H1 (cell line): ENCODE measurements at regions not wholly inside any gene's neighbourhood (a gene's known extent, or its start where the extent isn't known, plus 50 kb on each side); places are given as distances from the start of the nearest gene placed in this dataset.
"Not testable (repeated sequence)": the region's sequence is repeated elsewhere in the genome, so short reads cannot be mapped to it uniquely, and the experiment has no call there.

Experiments used
- CTCF ChIA-PET: fragments of 300-600 bp; sonication (Branson Sonifier 250); formaldehyde crosslinking; loops from one replicate; lab custom pipeline; 2021; ENCODE audit not compliant: partially characterized antibody; lab: Charles Lee
- POLR2A ChIA-PET: fragments of 300-600 bp; sonication (Branson Sonifier 250); formaldehyde crosslinking; loops from one replicate; lab custom pipeline; 2021; ENCODE audit warnings: inconsistent platforms; ENCODE audit not compliant: partially characterized antibody; lab: Charles Lee
- DNase-seq, 2 experiments: peaks; one replicate each; pipeline versions ENCODE4 v3.0.0 to v3.0.0-alpha.2; 2010 to 2022; ENCODE audit warnings: low spot score in 2 of 2, low read depth in 1 of 2, mixed read lengths in 1 of 2
- FAIRE-seq: peaks from 2 replicates; lab custom pipeline; 2011; peaks lifted over from hg19 to GRCh38; lab: Jason Lieb, UNC
- H2AFZ ChIP-seq: 2 replicates; pipeline ENCODE4 v1.8.1; 2012; ENCODE audit warnings: low read length, inconsistent platforms
- H2AK5ac ChIP-seq: 2 replicates; pipeline ENCODE4 v1.6.1; 2013; ENCODE audit warnings: low read depth, low read length
- H2BK120ac ChIP-seq: replicated peaks from 2 replicates; pipeline ENCODE3; 2013; ENCODE audit warnings: low read depth, low read length, inconsistent platforms
- H2BK12ac ChIP-seq: 2 replicates; pipeline ENCODE4 v1.6.1; 2013; ENCODE audit warnings: low read depth, low read length
- H2BK15ac ChIP-seq: 2 replicates; pipeline ENCODE4 v1.6.1; 2013; ENCODE audit warnings: low read length
- H2BK20ac ChIP-seq: 2 replicates; pipeline ENCODE4 v1.6.1; 2013; ENCODE audit warnings: low read length
- H2BK5ac ChIP-seq: 2 replicates; pipeline ENCODE4 v1.6.1; 2013; ENCODE audit warnings: low read depth, low read length
- H3K14ac ChIP-seq: 2 replicates; pipeline ENCODE4 v1.6.1; 2013; ENCODE audit warnings: inconsistent platforms; ENCODE audit not compliant: insufficient read length
- H3K18ac ChIP-seq: 2 replicates; pipeline ENCODE4 v1.6.1; 2013; ENCODE audit warnings: low read length; ENCODE audit errors: extremely low read depth
- H3K23ac ChIP-seq: 2 replicates; pipeline ENCODE4 v1.6.1; 2013; ENCODE audit warnings: inconsistent platforms; ENCODE audit not compliant: insufficient read length
- H3K23me2 ChIP-seq: 2 replicates; pipeline ENCODE4 v1.6.1; 2013; ENCODE audit warnings: low read depth, low read length
- H3K27ac ChIP-seq: 2 replicates; pipeline ENCODE4 v1.6.1; 2011; ENCODE audit warnings: low read depth, low read length, inconsistent platforms
- H3K27me3 ChIP-seq, 4 experiments: replicated peaks in 1 of 4; 1 replicate in 1 of 4; 2 replicates in 3 of 4; pipeline versions ENCODE4 v1.6.1 to v1.8.1; 2011 to 2013; ENCODE audit warnings: low read length in 3 of 4, mild to moderate bottlenecking in 3 of 4, inconsistent platforms in 2 of 4, mixed read lengths in 2 of 4, moderate library complexity in 1 of 4; ENCODE audit not compliant: control insufficient read depth in 3 of 4, insufficient read depth in 3 of 4; ENCODE audit errors: extremely low read depth in 1 of 4
- H3K36me3 ChIP-seq, 4 experiments: 2 replicates each; pipeline versions ENCODE4 v1.6.1 to v1.8.1; 2011 to 2013; ENCODE audit warnings: mild to moderate bottlenecking in 4 of 4, low read length in 3 of 4, moderate library complexity in 2 of 4, control low read depth in 1 of 4, inconsistent platforms in 1 of 4; ENCODE audit not compliant: insufficient read depth in 4 of 4, control insufficient read depth in 2 of 4
- H3K4ac ChIP-seq: replicated peaks from 2 replicates; pipeline ENCODE3; 2013; ENCODE audit warnings: low read length, low read depth, mixed read lengths, inconsistent platforms; ENCODE audit not compliant: insufficient read length
- H3K4me1 ChIP-seq, 4 experiments: replicated peaks in 1 of 4; 1 replicate in 1 of 4; 2 replicates in 3 of 4; pipeline versions ENCODE4 v1.6.1 to v1.8.1; 2011 to 2013; ENCODE audit warnings: low read length in 3 of 4, inconsistent platforms in 2 of 4, mixed read lengths in 1 of 4; ENCODE audit not compliant: insufficient read depth in 4 of 4, control insufficient read depth in 3 of 4
- H3K4me2 ChIP-seq, 2 experiments: 2 replicates each; pipeline versions ENCODE4 v1.6.1 to v1.8.1; 2011 to 2013; ENCODE audit warnings: low read depth in 2 of 2, low read length in 2 of 2, control low read depth in 1 of 2, inconsistent platforms in 1 of 2, mild to moderate bottlenecking in 1 of 2; ENCODE audit not compliant: insufficient read depth in 1 of 2
- H3K4me3 ChIP-seq, 4 experiments: fragments of 200-600, 300-600 bp in 1 of 4; sonication (generic), shearing (Covaris generic), sonication (Bioruptor Twin) in 1 of 4; 2 replicates each; pipeline versions ENCODE4 v1.5.1 to v1.8.1; 2011 to 2016; ENCODE audit warnings: low read length in 4 of 4, low read depth in 3 of 4, control low read depth in 2 of 4, inconsistent platforms in 2 of 4, mild to moderate bottlenecking in 2 of 4, mixed read lengths in 1 of 4, moderate library complexity in 1 of 4; ENCODE audit not compliant: insufficient read depth in 2 of 4; ENCODE audit errors: extremely low read depth in 1 of 4
- H3K56ac ChIP-seq: replicated peaks from 2 replicates; pipeline ENCODE3; 2013; ENCODE audit warnings: low read depth, mild to moderate bottlenecking, mixed read lengths, low read length, inconsistent platforms; ENCODE audit not compliant: insufficient read length
- H3K79me1 ChIP-seq: 2 replicates; pipeline ENCODE4 v1.6.1; 2013; ENCODE audit warnings: low read depth, low read length, control low read depth
- H3K79me2 ChIP-seq, 2 experiments: 2 replicates each; pipeline versions ENCODE4 v1.6.1 to v1.8.1; 2012 to 2013; ENCODE audit warnings: low read length in 2 of 2, mild to moderate bottlenecking in 2 of 2, inconsistent platforms in 1 of 2; ENCODE audit not compliant: insufficient read depth in 2 of 2, control insufficient read depth in 1 of 2
- H3K9ac ChIP-seq, 4 experiments: replicated peaks in 1 of 4; 1 replicate in 1 of 4; 2 replicates in 3 of 4; pipeline versions ENCODE4 v1.6.1 to v1.8.1; 2011 to 2013; ENCODE audit warnings: low read depth in 3 of 4, low read length in 3 of 4, control low read depth in 2 of 4, mild to moderate bottlenecking in 2 of 4, moderate library complexity in 2 of 4, inconsistent platforms in 1 of 4; ENCODE audit errors: extremely low read depth in 1 of 4
- H3K9me3 ChIP-seq, 2 experiments: 2 replicates each; pipeline versions ENCODE4 v1.6.1 to v1.8.1; 2012 to 2013; ENCODE audit warnings: mild to moderate bottlenecking in 2 of 2, moderate library complexity in 2 of 2, control low read depth in 1 of 2, inconsistent platforms in 1 of 2, low read depth in 1 of 2, low read length in 1 of 2, mixed read lengths in 1 of 2; ENCODE audit not compliant: insufficient read depth in 2 of 2
- H4K20me1 ChIP-seq, 2 experiments: replicated peaks in 1 of 2; 2 replicates each; pipeline versions ENCODE3 to v1.8.1; 2011 to 2013; ENCODE audit warnings: inconsistent platforms in 2 of 2, low read length in 2 of 2, mild to moderate bottlenecking in 1 of 2; ENCODE audit not compliant: insufficient read depth in 2 of 2, control insufficient read depth in 1 of 2
- H4K5ac ChIP-seq: 2 replicates; pipeline ENCODE4 v1.6.1; 2013; ENCODE audit warnings: low read length, low read depth, mixed read lengths, inconsistent platforms; ENCODE audit not compliant: insufficient read length
- H4K8ac ChIP-seq: 2 replicates; pipeline ENCODE4 v1.8.0; 2013; ENCODE audit warnings: mild to moderate bottlenecking, moderate library complexity, low read length, inconsistent platforms; ENCODE audit not compliant: insufficient read depth; ENCODE audit errors: extremely low read depth
- H4K91ac ChIP-seq: replicated peaks from 2 replicates; pipeline ENCODE3; 2013; ENCODE audit warnings: low read length, mixed read lengths, inconsistent platforms; ENCODE audit not compliant: insufficient read length
- CTCF ChIP-seq, 3 experiments: IDR thresholded peaks; 1 replicate in 2 of 3; 2 replicates in 1 of 3; pipeline versions ENCODE4 v1.5.1 to v1.6.1; 2011; ENCODE audit warnings: low read length in 3 of 3, mild to moderate bottlenecking in 3 of 3, inconsistent platforms in 2 of 3, low read depth in 1 of 3, moderate library complexity in 1 of 3; ENCODE audit not compliant: insufficient read depth in 1 of 3; ENCODE audit errors: control extremely low read depth in 1 of 3
- E2F6 ChIP-seq: IDR thresholded peaks from 2 replicates; pipeline ENCODE4 v1.6.1; 2012; ENCODE audit warnings: inconsistent platforms
- RAD21 ChIP-seq, 2 experiments: IDR thresholded peaks in 1 of 2; conservative IDR thresholded peaks in 1 of 2; 2 replicates each; pipeline ENCODE4 v1.6.1; 2011; ENCODE audit warnings: low read depth in 2 of 2, low read length in 2 of 2, improper control_type of control experiment in 1 of 2, inconsistent platforms in 1 of 2, mild to moderate bottlenecking in 1 of 2, moderate library complexity in 1 of 2
- WGBS, 2 experiments: shearing (Covaris generic) in 1 of 2; methylation state at CpG; one replicate each; pipeline versions ENCODE4 v1.1.6 to v1.1.7; 2013 to 2015; ENCODE audit warnings: low lambda C conversion rate in 2 of 2, mixed read lengths in 2 of 2, inconsistent platforms in 1 of 2, low coverage in 1 of 2, missing lambda C conversion rate in 1 of 2; ENCODE audit not compliant: insufficient replicate concordance in 2 of 2, insufficient coverage in 1 of 2, insufficient read length in 1 of 2; ENCODE audit errors: extremely low coverage in 1 of 2, missing lambda C conversion rate in 1 of 2; 5-methylcytosine and 5-hydroxymethylcytosine counted together

GRCh38 chr2:107572890-107573289, 253.8 kb upstream of the RGPD4 start:
- not testable (repeated sequence) for H3K18ac ChIP-seq

More at GRCh38 chr2:107572890-107573289, 253.8 kb upstream of the RGPD4 start:
- peak; percentile 41 to 55; a peak in 3 of 4 replicates for TF ChIP-seq RAD21 (IDR thresholded peaks at IDR 0.05 in 1 of 2, conservative IDR thresholded peaks at IDR 0.05 in 1 of 2; ENCODE audit: low read depth in 2 of 2, low read length in 2 of 2)
- peak; percentile 40; the same call in 1 of the 2 replicates for TF ChIP-seq E2F6
- TF ChIP-seq CTCF (IDR thresholded peaks at IDR 0.05; ENCODE audit: control extremely low read depth in 1 of 3, insufficient read depth in 1 of 3, low read depth in 1 of 3, low read length in 3 of 3): peak in 2 of 3 experiments; percentile 17 to 20; a peak in 2 of 4 replicates
- H3K56ac ChIP-seq, H3K9ac ChIP-seq, H2BK5ac ChIP-seq, H2BK20ac ChIP-seq, H2BK12ac ChIP-seq, H3K23me2 ChIP-seq, FAIRE-seq, H3K23ac ChIP-seq, H2BK15ac ChIP-seq, H3K79me1 ChIP-seq, H2AFZ ChIP-seq, H3K4me3 ChIP-seq, H3K79me2 ChIP-seq, H3K27ac ChIP-seq, H3K4me2 ChIP-seq, H2BK120ac ChIP-seq, H2AK5ac ChIP-seq, H3K4me1 ChIP-seq, POLR2A ChIA-PET, H3K4ac ChIP-seq, H4K20me1 ChIP-seq, H4K5ac ChIP-seq, H3K27me3 ChIP-seq, H4K8ac ChIP-seq, H3K9me3 ChIP-seq, H3K14ac ChIP-seq, H4K91ac ChIP-seq, H3K36me3 ChIP-seq: not testable (repeated sequence)
- peak; percentile 7 to 75 for DNase-seq
- CTCF ChIA-PET: interaction anchor here (0.9 to 1.5 kb wide), 4 partner anchors 16 to 703 kb away, joined by 3 to 4 read pairs (median 3); no protein-coding TSS in a partner anchor
- 65% methylated on average over 10 of the region's 13 CpGs; no CpG with 5 or more reads in 1 of the 2 experiments for WGBS, 2 experiments
